HepG2 (cell line): ENCODE measurements at regions not wholly inside any gene's neighbourhood (a gene's known extent, or its start where the extent isn't known, plus 50 kb on each side); places are given as distances from the start of the nearest gene placed in this dataset.

ENCODE experiments used
- ATAC-seq: fragments of 200-7000 bp; cut with Tn5 transposase; 3 replicates; pipeline ENCODE4 v1.9.1; 2020; ENCODE audit warnings: mild to moderate bottlenecking, moderate library complexity
- BruUV-seq: library from RNA; stranded (reverse); fragments of 400-500 nt; replicated peaks from 2 replicates; lab custom pipeline; 2021; lab: Mats Ljungman, UMichigan
- CTCF ChIA-PET: fragments of 300-600 bp; formaldehyde crosslinking; extraction: SDS; loops from one replicate; lab custom pipeline; 2021; ENCODE audit warnings: low total read pairs, inconsistent platforms, low intra/inter-chr PET ratio; lab: Yijun Ruan, JAX
- POLR2A ChIA-PET: fragments of 350-600 bp; sonication (Branson Sonifier 250); formaldehyde crosslinking; loops from one replicate; lab custom pipeline; 2020; ENCODE audit warnings: antibody characterized with exemption, inconsistent platforms; lab: Yijun Ruan, JAX
- DNase-seq: peaks from one replicate; pipeline ENCODE4 v3.0.0-alpha.2; 2015; ENCODE audit warnings: low spot score
- FAIRE-seq: peaks from 3 replicates; lab custom pipeline; 2011; peaks lifted over from hg19 to GRCh38; lab: Jason Lieb, UNC
- H2AFZ ChIP-seq: one replicate; pipeline ENCODE4 v1.6.1; 2011; ENCODE audit warnings: low read length, inconsistent platforms
- H3K27ac ChIP-seq: fragments of 300-600 bp; 3 replicates; pipeline ENCODE4 v1.8.0; 2011; ENCODE audit warnings: mixed run types, mild to moderate bottlenecking, mixed read lengths, low read length, inconsistent platforms; ENCODE audit not compliant: insufficient read depth; ENCODE audit errors: extremely low read length
- H3K27me3 ChIP-seq, 2 experiments: fragments of 200-600 bp in 1 of 2; 2 replicates in 1 of 2; 3 replicates in 1 of 2; pipeline versions ENCODE4 v1.6.0 to v1.8.0; 2011; ENCODE audit warnings: low read length in 2 of 2, mild to moderate bottlenecking in 2 of 2, moderate library complexity in 2 of 2, inconsistent platforms in 1 of 2; ENCODE audit not compliant: insufficient read depth in 2 of 2, control insufficient read depth in 1 of 2
- H3K36me3 ChIP-seq, 2 experiments: fragments of 200-600 bp in 1 of 2; replicated peaks in 1 of 2; 2 replicates in 1 of 2; 3 replicates in 1 of 2; pipeline versions ENCODE4 v1.5.1 to v1.8.0; 2011; ENCODE audit warnings: low read length in 2 of 2, inconsistent platforms in 1 of 2; ENCODE audit not compliant: insufficient read depth in 2 of 2, control insufficient read depth in 1 of 2
- H3K4me1 ChIP-seq: 2 replicates; pipeline ENCODE4 v1.5.1; 2012; ENCODE audit warnings: low read length, inconsistent platforms; ENCODE audit not compliant: insufficient read depth
- H3K4me2 ChIP-seq: 2 replicates; pipeline ENCODE4 v1.6.0; 2011; ENCODE audit warnings: low read depth, low read length, inconsistent platforms
- H3K4me3 ChIP-seq, 3 experiments: fragments of 200-600 bp in 1 of 3; sonication (generic), shearing (Covaris generic) in 1 of 3; replicated peaks in 1 of 3; 2 replicates each; pipeline ENCODE4 v1.5.1; 2011 to 2016; ENCODE audit warnings: low read length in 3 of 3, inconsistent platforms in 2 of 3, low read depth in 2 of 3, mild to moderate bottlenecking in 2 of 3, control low read depth in 1 of 3, mixed read lengths in 1 of 3; ENCODE audit not compliant: insufficient read depth in 1 of 3
- H3K79me2 ChIP-seq: one replicate; pipeline ENCODE4 v1.6.1; 2011; ENCODE audit warnings: low read length, inconsistent platforms; ENCODE audit not compliant: insufficient read depth
- H3K9ac ChIP-seq: 2 replicates; pipeline ENCODE4 v1.6.0; 2011; ENCODE audit warnings: mild to moderate bottlenecking, low read depth, low read length, inconsistent platforms; ENCODE audit not compliant: insufficient read depth
- H3K9me3 ChIP-seq: 2 replicates; pipeline ENCODE4 v1.5.1; 2012; ENCODE audit warnings: mild to moderate bottlenecking, low read length
- H4K20me1 ChIP-seq: 2 replicates; pipeline ENCODE4 v1.6.0; 2011; ENCODE audit warnings: inconsistent platforms, mild to moderate bottlenecking, low read length, moderate library complexity; ENCODE audit not compliant: insufficient read depth
- BATF2 ChIP-seq: sonication (generic); formaldehyde crosslinking; IDR thresholded peaks from 2 replicates; pipeline ENCODE4 v1.8.0; 2022; ENCODE audit warnings: mild to moderate bottlenecking, missing genetic modification reagents, moderate library complexity
- GATAD2A ChIP-seq: IDR thresholded peaks from 2 replicates; pipeline ENCODE4 v1.6.1; 2016
- ZNF407 ChIP-seq: sonication (generic); formaldehyde crosslinking; IDR thresholded peaks from one replicate; pipeline ENCODE4 v1.5.1; 2020; ENCODE audit warnings: mild to moderate bottlenecking, missing genetic modification reagents; ENCODE audit errors: not compliant biosample characterization
- WGBS: methylation state at CpG from one replicate; pipeline ENCODE4 v1.1.6; 2017; ENCODE audit warnings: low lambda C conversion rate; 5-methylcytosine and 5-hydroxymethylcytosine counted together
- in situ Hi-C: cut with HindIII; loops from 2 replicates; pipeline ENCODE4 v1.10.0; 2017; ENCODE audit warnings: low pct_unique_long_range_greater_than_20kb; ENCODE audit not compliant: extremely low pct_ligation_motif_present
- intact Hi-C: fragments of 100-400 bp; cut with micrococcal nuclease; formaldehyde crosslinking; loops from one replicate; pipeline ENCODE4 v1.10.0; 2022; ENCODE audit not compliant: unreplicated experiment
- TF ChIP-seq, protein P1 (sequence below): sonication (generic); formaldehyde crosslinking; conservative IDR thresholded peaks from 2 replicates; pipeline ENCODE4 v1.8.0; 2022; ENCODE audit warnings: mild to moderate bottlenecking, moderate library complexity, missing genetic modification reagents
- TF ChIP-seq, protein P2 (sequence below): sonication (generic); formaldehyde crosslinking; IDR thresholded peaks from 2 replicates; pipeline ENCODE4 v1.9.0; 2021; ENCODE audit warnings: missing genetic modification reagents, mild to moderate bottlenecking, borderline replicate concordance
- TF ChIP-seq, protein P3 (sequence below): sonication (generic); formaldehyde crosslinking; IDR thresholded peaks from 2 replicates; pipeline ENCODE4 v1.4.0; 2020; ENCODE audit warnings: missing genetic modification reagents, mild to moderate bottlenecking, borderline replicate concordance
- TF ChIP-seq, protein P4 (sequence below): sonication (generic); formaldehyde crosslinking; IDR thresholded peaks from 2 replicates; pipeline ENCODE4 v1.4.0; 2020; ENCODE audit warnings: missing genetic modification reagents

DNA sequence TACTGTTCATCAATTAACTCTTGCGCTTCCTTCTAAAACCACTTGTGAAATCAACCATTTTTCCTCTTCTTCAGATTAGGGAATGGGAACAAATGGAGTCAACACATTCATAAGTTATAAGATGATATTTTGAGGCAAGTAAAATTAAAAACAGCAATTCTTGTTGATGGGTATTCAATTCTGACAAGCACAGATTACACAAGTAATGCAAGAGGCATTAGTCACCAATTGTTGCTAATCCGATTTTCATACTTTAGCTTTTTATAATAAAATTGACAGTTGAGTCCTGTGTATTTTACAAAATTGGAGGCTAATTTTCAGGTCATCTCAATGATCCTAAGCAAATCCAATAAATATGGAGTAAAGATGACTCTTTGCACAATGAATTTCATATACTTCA lies 918.4 kb upstream of the SOX9 start:
- Histone ChIP-seq H2AFZ (no peak overlapping the region), H3K9ac (no peak overlapping the region), H3K27ac (no peak overlapping the region), H4K20me1 (no peaks in the 10 kb centered on the region), H3K4me2 (no peak overlapping the region), H3K36me3 (no peaks in the 10 kb centered on the region), H3K4me1 (no peaks in the 10 kb centered on the region), H3K4me3 (no peak overlapping the region), H3K79me2 (no peaks in the 10 kb centered on the region), H3K27me3 (no peaks in the 10 kb centered on the region), H3K9me3 (peaks cover 57% of the 10 kb centered on the region)
- DNase-seq: no peak
- in situ Hi-C loops (no loop called here), intact Hi-C loops (no loop called here)
- no peak for FAIRE-seq
- ATAC-seq: no peak
- POLR2A ChIA-PET: no interaction called here
- 2% methylated on average over 2 of the region's 2 CpGs for WGBS
- no TSS peak for BruUV-seq
- CTCF ChIA-PET: no interaction called here
- TF ChIP-seq GATAD2A (CRISPR knock-in tag) (no peak), ZNF407 (CRISPR knock-in tag) (no peak), BATF2 (CRISPR knock-in tag) (no peak)
- TF ChIP-seq, protein P1, sequence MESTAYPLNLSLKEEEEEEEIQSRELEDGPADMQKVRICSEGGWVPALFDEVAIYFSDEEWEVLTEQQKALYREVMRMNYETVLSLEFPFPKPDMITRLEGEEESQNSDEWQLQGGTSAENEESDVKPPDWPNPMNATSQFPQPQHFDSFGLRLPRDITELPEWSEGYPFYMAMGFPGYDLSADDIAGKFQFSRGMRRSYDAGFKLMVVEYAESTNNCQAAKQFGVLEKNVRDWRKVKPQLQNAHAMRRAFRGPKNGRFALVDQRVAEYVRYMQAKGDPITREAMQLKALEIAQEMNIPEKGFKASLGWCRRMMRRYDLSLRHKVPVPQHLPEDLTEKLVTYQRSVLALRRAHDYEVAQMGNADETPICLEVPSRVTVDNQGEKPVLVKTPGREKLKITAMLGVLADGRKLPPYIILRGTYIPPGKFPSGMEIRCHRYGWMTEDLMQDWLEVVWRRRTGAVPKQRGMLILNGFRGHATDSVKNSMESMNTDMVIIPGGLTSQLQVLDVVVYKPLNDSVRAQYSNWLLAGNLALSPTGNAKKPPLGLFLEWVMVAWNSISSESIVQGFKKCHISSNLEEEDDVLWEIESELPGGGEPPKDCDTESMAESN (CRISPR knock-in tag): no peak
- TF ChIP-seq, protein P2, sequence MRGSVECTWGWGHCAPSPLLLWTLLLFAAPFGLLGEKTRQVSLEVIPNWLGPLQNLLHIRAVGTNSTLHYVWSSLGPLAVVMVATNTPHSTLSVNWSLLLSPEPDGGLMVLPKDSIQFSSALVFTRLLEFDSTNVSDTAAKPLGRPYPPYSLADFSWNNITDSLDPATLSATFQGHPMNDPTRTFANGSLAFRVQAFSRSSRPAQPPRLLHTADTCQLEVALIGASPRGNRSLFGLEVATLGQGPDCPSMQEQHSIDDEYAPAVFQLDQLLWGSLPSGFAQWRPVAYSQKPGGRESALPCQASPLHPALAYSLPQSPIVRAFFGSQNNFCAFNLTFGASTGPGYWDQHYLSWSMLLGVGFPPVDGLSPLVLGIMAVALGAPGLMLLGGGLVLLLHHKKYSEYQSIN: no peak
- TF ChIP-seq, protein P3, sequence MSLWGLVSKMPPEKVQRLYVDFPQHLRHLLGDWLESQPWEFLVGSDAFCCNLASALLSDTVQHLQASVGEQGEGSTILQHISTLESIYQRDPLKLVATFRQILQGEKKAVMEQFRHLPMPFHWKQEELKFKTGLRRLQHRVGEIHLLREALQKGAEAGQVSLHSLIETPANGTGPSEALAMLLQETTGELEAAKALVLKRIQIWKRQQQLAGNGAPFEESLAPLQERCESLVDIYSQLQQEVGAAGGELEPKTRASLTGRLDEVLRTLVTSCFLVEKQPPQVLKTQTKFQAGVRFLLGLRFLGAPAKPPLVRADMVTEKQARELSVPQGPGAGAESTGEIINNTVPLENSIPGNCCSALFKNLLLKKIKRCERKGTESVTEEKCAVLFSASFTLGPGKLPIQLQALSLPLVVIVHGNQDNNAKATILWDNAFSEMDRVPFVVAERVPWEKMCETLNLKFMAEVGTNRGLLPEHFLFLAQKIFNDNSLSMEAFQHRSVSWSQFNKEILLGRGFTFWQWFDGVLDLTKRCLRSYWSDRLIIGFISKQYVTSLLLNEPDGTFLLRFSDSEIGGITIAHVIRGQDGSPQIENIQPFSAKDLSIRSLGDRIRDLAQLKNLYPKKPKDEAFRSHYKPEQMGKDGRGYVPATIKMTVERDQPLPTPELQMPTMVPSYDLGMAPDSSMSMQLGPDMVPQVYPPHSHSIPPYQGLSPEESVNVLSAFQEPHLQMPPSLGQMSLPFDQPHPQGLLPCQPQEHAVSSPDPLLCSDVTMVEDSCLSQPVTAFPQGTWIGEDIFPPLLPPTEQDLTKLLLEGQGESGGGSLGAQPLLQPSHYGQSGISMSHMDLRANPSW: no peak
- TF ChIP-seq, protein P4, sequence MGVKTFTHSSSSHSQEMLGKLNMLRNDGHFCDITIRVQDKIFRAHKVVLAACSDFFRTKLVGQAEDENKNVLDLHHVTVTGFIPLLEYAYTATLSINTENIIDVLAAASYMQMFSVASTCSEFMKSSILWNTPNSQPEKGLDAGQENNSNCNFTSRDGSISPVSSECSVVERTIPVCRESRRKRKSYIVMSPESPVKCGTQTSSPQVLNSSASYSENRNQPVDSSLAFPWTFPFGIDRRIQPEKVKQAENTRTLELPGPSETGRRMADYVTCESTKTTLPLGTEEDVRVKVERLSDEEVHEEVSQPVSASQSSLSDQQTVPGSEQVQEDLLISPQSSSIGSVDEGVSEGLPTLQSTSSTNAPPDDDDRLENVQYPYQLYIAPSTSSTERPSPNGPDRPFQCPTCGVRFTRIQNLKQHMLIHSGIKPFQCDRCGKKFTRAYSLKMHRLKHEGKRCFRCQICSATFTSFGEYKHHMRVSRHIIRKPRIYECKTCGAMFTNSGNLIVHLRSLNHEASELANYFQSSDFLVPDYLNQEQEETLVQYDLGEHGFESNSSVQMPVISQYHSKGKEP (CRISPR knock-in tag): no peak
